ENCODE measurements at regions not wholly inside any gene's neighbourhood (a gene's known extent, or its start where the extent isn't known, plus 50 kb on each side); places are given as distances from the start of the nearest gene placed in this dataset.

GRCh38 chr17:22512057-22512456 lies 819.7 kb downstream of the KCNJ18 start:
- intact Hi-C loops (cut with micrococcal nuclease) = no loop called here
- BruUV-seq (replicated peaks) = no TSS peak
- peaks cover 0 to 5% of the 10 kb centered on the region in 2 experiments; a peak in 2 of 4 replicates for H3K9me3 ChIP-seq (ENCODE audit: control insufficient read depth in 1 of 2, insufficient read depth in 1 of 2, low read depth in 1 of 2, low read length in 2 of 2)

DNA sequence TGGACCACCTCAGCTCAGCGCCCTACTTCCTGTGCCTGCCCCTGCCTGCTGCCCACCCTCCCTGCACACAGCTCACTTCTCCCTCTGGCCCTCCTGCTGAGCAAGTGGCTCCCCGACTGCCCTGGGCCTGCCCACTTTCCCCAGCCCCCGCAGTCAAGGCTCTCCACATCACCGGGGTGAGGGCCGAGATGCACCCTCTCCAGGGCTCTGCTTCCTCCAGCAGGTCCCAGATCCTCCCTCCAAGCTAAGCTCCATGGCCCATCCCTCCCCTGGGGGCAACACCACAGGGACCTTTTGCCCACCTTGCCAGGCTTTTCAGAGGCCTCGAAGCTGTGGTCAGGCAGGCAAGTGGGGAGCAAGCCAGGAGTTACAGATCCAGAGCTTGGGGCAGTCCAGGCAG lies 820.2 kb downstream of the KCNJ18 start:
- RAD21 ChIA-PET (ENCODE audit: low non-redundant PET in 1 of 2, low total read pairs in 2 of 2, uncharacterized antibody in 2 of 2, unreplicated experiment in 2 of 2) = no interaction called here
- intact Hi-C loops (cut with micrococcal nuclease) = no loop called here
- Histone ChIP-seq H3K27ac (ENCODE audit: low read depth, low read length) (no peak overlapping the region), H4K20me1 (ENCODE audit: insufficient read depth) (no peaks in the 10 kb centered on the region), H3K4me3 (replicated peaks in 1 of 2; ENCODE audit: low read depth in 1 of 2, low read length in 2 of 2) (no peak overlapping the region), H3K4me2 (ENCODE audit: low read length) (no peak overlapping the region), H2AFZ (ENCODE audit: low read depth, low read length, poor library complexity, severe bottlenecking) (no peak overlapping the region), H3K27me3 (ENCODE audit: insufficient read depth, low read length) (no peaks in the 10 kb centered on the region), H3K9me2 (ENCODE audit: insufficient read depth) (no peaks in the 10 kb centered on the region), H3K4me1 (ENCODE audit: control insufficient read depth in 1 of 2, insufficient read depth in 2 of 2, low read length in 2 of 2) (no peaks in the 10 kb centered on the region), H3K9ac (ENCODE audit: low read length) (no peak overlapping the region), H3K79me2 (ENCODE audit: insufficient read depth, low read length) (no peaks in the 10 kb centered on the region), H3K9me3 (ENCODE audit: control insufficient read depth in 1 of 2, insufficient read depth in 1 of 2, low read depth in 1 of 2, low read length in 2 of 2) (peaks cover 0 to 5% of the 10 kb centered on the region in 2 experiments; a peak in 2 of 4 replicates), H3K36me3 (ENCODE audit: control insufficient read depth in 1 of 2, insufficient read depth in 2 of 2, low read length in 2 of 2) (no peaks in the 10 kb centered on the region)
- POLR2A ChIA-PET = no interaction called here
- CTCF ChIA-PET = no interaction called here
- BruUV-seq (replicated peaks) = no TSS peak
- TF ChIP-seq, protein P1, sequence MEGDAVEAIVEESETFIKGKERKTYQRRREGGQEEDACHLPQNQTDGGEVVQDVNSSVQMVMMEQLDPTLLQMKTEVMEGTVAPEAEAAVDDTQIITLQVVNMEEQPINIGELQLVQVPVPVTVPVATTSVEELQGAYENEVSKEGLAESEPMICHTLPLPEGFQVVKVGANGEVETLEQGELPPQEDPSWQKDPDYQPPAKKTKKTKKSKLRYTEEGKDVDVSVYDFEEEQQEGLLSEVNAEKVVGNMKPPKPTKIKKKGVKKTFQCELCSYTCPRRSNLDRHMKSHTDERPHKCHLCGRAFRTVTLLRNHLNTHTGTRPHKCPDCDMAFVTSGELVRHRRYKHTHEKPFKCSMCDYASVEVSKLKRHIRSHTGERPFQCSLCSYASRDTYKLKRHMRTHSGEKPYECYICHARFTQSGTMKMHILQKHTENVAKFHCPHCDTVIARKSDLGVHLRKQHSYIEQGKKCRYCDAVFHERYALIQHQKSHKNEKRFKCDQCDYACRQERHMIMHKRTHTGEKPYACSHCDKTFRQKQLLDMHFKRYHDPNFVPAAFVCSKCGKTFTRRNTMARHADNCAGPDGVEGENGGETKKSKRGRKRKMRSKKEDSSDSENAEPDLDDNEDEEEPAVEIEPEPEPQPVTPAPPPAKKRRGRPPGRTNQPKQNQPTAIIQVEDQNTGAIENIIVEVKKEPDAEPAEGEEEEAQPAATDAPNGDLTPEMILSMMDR (IDR thresholded peaks at IDR 0.05 in 2 of 3, conservative IDR thresholded peaks at IDR 0.05 in 1 of 3; ENCODE audit: borderline replicate concordance in 1 of 3, insufficient read depth in 1 of 3, low read depth in 2 of 3, low read length in 2 of 3) = no peak
- no peak for TF ChIP-seq CBX3 (IDR thresholded peaks at IDR 0.05; ENCODE audit: low read depth)
- no peak for TF ChIP-seq YY1 (IDR thresholded peaks at IDR 0.05; ENCODE audit: extremely low read depth, insufficient replicate concordance, low read depth, low read length)
- no peak for TF ChIP-seq POLR2A (IDR thresholded peaks at IDR 0.05; ENCODE audit: borderline replicate concordance, extremely low read depth, insufficient read depth, insufficient read length)
- TF ChIP-seq ZNF274 (IDR thresholded peaks at IDR 0.05; ENCODE audit: low read depth, low read length) = no peak
- TF ChIP-seq ZBTB33 (IDR thresholded peaks at IDR 0.05; ENCODE audit: extremely low read depth, insufficient replicate concordance, low read length) = no peak
- no peak for TF ChIP-seq EZH2phosphoT487 (IDR thresholded peaks at IDR 0.05; ENCODE audit: borderline replicate concordance)
- no peak for TF ChIP-seq SRF (IDR thresholded peaks at IDR 0.05; ENCODE audit: low read depth)
- no peak for TF ChIP-seq ATF3 (IDR thresholded peaks at IDR 0.05)
- no peak for TF ChIP-seq JUND (IDR thresholded peaks at IDR 0.05)
- no peak for TF ChIP-seq SIN3A (IDR thresholded peaks at IDR 0.05; ENCODE audit: low read depth)
- no peak for TF ChIP-seq EGR1 (IDR thresholded peaks at IDR 0.05; ENCODE audit: low read depth)
- TF ChIP-seq TCF7L2 (IDR thresholded peaks at IDR 0.05; ENCODE audit: borderline replicate concordance, extremely low read depth, insufficient read depth, insufficient read length) = no peak
- no peak for TF ChIP-seq SP1 (IDR thresholded peaks at IDR 0.05; ENCODE audit: low read depth)
- no peak for ATAC-seq
- no peak for DNase-seq (ENCODE audit: low read depth, low spot score)

More at GRCh38 chr17:22512057-22512456, 819.7 kb downstream of the KCNJ18 start:
- Histone ChIP-seq H3K9me2 (ENCODE audit: insufficient read depth) (no peaks in the 10 kb centered on the region), H3K27ac (ENCODE audit: low read depth, low read length) (no peak overlapping the region), H3K9ac (ENCODE audit: low read length) (no peak overlapping the region), H3K4me1 (ENCODE audit: control insufficient read depth in 1 of 2, insufficient read depth in 2 of 2, low read length in 2 of 2) (no peaks in the 10 kb centered on the region), H3K79me2 (ENCODE audit: insufficient read depth, low read length) (no peaks in the 10 kb centered on the region), H3K4me2 (ENCODE audit: low read length) (no peak overlapping the region), H3K27me3 (ENCODE audit: insufficient read depth, low read length) (no peaks in the 10 kb centered on the region), H4K20me1 (ENCODE audit: insufficient read depth) (no peaks in the 10 kb centered on the region), H3K4me3 (replicated peaks in 1 of 2; ENCODE audit: low read depth in 1 of 2, low read length in 2 of 2) (no peak overlapping the region), H3K36me3 (ENCODE audit: control insufficient read depth in 1 of 2, insufficient read depth in 2 of 2, low read length in 2 of 2) (no peaks in the 10 kb centered on the region), H2AFZ (ENCODE audit: low read depth, low read length, poor library complexity, severe bottlenecking) (no peak overlapping the region)
- CTCF ChIA-PET = no interaction called here
- DNase-seq (ENCODE audit: low read depth, low spot score) = no peak
- POLR2A ChIA-PET = no interaction called here
- ATAC-seq = no peak
- RAD21 ChIA-PET (ENCODE audit: low non-redundant PET in 1 of 2, low total read pairs in 2 of 2, uncharacterized antibody in 2 of 2, unreplicated experiment in 2 of 2) = no interaction called here
- TF ChIP-seq SRF (IDR thresholded peaks at IDR 0.05; ENCODE audit: low read depth) = no peak

All from HCT116 (cell line).